Endometrial microvascular endothelial cells (primary cell): ENCODE measurements at regions not wholly inside any gene's neighbourhood (a gene's known extent, or its start where the extent isn't known, plus 50 kb on each side); places are given as distances from the start of the nearest gene placed in this dataset.

Experiments used
- in situ Hi-C: cut with HindIII; loops from 2 replicates; pipeline ENCODE4 v1.10.0; 2017; ENCODE audit warnings: low sequenced_read_pairs, low pct_unique_long_range_greater_than_20kb; ENCODE audit errors: inconsistent ontology term

DNA sequence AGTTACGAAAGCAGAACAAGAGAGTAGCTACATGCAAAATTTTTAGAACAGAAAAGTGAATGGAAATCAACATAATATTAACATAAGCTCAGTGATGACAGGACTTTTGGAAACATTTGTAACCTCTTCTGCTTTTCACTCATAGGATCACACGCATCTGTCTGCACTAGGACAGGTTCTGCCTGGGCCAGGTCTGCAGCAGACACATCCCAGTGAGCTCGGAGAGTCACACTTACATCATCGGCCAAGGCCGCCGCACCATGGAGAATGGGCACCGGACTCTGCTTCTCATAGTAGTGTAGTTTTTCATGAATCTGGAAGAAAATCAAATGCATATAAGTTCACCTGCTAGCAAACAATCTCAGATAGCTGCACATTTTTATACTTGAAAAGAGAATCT lies 150.9 kb upstream of the ODAD2 start:
- in situ Hi-C loops, result no loop called here

DNA sequence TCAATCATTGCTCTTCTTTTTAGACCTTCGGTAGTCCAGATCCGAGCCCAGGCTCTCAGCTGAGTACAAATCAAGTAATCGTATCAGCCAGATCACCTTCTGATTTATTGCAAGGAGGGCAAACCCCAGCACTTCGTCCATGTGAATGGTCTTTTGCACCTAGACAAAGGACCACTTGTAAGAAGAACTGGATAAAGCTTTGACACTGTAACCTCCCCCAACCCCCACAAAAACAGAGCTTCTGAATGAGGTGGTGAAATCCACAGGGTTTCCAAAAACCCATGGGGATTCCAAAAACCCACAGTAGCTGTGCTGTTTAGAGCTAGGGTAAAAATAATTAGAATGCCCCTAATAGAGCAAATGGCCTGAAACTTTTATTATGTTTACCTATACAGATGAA lies 148.8 kb upstream of the ODAD2 start:
- in situ Hi-C loops, result no loop called here

DNA sequence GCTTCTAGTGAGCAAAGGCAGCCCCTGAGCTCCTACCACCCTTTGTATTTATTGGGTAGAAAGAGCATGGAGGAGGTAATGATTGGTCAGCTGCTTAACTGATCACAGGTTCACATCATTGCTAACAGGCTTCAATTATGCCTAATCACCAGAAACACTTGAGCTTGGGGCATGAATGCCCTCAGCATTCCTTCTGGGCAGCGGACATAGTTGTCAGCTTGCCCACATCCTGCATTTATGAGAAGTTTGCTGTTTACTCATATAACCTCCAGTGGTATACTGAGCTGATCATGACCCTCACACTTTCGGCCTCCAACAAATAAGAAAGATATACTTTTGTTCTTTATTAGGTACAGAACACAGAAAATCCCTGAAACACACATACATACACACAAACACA lies 140.3 kb upstream of the ODAD2 start:
- in situ Hi-C loops, result no loop called here

DNA sequence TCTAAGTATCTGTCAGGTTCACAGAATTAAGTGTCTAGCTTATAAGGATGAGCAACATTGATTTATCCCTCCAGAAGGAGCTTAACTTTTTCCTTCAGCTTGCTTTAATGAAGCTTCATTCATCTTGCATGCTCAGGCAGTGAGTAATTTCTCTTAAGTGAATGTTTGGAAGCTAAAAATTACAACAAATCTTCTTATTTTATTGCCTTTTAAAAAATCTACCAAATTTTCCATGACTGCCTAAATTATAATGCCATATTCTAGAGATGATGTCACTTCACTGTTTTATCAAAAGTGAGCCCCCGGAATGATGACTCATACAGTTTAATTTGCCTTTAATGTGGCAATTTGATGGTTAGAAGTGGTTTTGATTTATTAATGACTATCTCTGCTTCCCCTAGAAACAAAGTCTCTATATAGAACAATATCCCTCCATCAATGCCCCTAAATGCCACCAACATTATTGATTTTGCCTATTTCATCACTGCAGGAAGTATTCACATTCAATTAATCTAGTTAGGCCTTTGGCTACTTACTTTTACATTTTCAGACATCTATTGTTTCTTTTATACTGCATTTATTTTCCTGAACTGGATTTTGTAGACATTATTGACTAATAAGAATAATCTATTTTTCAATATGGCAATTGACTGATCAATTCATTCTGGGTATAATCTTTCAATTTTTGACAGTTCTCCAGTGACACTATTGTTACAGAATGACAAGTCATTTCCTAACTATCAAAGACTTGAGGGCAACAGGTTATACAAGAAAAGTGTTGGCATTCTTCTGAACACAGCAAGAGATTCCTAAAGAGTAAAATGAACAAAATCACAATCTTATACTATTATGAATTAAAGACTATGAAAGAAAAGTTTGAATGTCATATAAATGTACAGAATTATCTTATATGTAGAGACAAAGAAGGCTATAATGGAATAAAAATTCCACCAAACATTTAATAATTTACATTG lies 139.3 kb upstream of the ODAD2 start:
- in situ Hi-C loops, result no loop called here

DNA sequence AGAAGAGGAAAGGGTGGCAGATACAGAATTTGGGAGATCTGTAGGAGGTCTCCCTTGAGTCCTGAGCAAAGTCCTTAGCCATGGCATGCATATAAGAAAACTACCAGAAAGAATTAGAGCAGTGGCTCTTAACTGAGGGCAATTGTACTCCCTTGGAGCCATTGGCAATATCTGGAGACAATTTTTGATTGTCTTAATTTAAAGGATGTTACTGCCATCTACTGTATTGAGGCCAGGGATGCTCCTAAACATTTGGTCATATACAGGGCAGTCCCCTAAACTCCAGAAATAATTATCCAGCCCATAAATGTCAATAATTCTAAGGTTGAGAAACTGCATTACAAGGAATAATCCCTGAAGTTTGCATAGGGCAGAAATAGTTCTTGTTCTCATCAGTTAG lies 136.4 kb upstream of the ODAD2 start:
- in situ Hi-C loops, result no loop called here

DNA sequence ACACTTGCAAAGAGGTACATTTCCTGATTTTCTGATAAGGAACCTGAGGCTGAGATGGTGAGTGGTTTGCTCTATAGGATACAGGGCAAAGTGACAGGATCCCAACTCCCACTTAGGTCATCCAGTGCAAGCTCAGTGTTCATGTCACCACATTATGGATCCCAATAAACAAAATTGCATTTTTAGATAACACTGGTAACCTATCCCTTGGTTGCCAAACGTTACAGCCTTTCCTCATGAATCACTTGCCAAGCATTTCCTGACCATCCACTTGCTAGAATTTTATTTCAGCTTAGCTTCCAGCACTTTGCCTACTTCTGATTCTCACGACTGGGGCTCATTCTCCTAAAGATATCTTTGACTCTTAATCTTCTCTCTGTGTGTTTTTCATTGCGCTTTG lies 131.4 kb upstream of the ODAD2 start:
- in situ Hi-C loops, result no loop called here

DNA sequence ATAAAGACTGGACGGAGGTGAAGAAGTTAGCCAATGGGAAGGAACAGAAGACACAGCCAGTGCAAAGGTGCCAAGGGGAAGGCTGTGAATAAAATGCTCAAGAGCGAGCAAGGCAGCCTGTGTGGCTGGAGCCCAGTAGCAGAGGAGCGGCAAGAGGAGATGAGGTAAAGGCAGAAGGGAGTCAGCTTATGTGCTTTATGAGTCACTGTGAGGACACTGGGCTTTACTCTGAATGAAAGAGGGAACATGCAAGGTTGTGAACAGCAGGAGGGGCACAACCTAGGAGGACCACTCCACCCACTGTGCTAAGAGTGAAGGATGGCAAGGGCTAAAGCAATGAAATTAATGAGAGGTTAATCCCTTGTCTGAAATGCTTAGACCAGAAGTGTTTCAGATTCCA lies 129.0 kb upstream of the ODAD2 start:
- in situ Hi-C loops, result no loop called here

DNA sequence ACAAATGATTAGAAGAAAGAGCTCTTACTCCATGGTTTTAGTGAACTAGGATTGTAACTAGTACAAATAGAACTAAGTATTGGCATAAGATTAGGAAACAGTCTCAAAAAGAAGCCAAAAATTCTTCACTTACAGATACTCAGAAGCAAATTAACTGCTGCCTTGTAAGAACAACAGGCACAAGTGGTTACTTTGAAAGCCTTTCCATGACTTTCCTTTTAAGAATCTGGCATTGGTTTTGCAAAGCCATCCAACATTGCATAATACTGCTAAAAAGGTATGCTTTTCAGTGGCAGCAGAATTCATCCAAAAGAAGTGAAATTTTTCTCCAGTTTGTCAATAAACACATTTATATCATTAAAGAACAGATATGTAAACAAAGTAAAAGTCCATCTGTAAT lies 126.8 kb upstream of the ODAD2 start:
- in situ Hi-C loops, result no loop called here

DNA sequence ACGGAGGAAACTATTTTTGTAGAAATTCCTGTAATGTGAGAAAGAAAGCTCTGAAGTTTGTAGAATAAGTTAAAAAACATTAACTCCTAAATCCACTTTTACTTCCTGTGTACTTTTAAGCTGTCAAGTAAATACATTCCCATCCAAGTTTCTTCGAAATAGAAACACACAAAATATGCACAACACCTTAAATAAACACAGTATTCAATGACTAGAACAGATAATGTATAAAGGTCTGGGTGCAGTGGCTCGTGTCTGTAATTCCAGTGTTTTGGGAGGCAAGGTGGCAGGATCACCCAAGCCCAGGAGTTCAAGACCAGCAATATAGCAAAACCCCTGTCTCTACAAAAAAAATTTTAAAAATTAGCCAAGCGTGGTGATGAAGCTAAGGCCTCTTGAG lies 121.9 kb upstream of the ODAD2 start:
- in situ Hi-C loops, result no loop called here

DNA sequence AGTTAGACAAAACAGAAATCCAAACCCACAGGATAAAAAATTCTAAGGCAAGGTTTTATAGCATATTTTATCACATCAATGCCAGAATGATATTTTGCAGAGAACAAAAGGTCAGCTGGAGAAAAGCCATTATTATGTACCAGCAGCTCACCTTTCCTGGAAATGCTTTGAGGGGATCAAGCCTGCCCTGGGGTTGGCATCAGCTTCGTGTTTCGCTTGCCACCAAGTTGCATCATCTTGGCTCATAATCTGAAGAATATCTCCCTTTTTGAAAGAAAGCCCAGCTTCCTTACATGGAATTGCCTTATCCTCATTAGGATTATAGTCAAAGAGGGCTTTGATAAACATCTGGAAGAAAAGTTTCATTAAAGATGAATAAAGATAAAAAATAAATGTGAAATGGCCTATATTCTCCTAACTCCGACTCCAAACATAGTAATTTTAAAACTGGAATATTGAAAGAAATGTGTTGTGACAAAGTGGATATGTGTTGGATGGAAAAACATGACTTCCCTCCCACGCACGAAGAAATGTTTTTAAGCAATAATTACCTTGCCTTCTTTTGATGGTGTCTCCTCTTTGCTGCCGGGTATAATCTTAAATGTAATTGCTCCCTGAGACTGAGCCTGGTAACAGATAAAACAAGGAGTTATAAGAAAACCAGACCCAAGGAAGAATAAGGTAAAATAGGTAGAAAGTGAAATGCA lies 121.3 kb upstream of the ODAD2 start:
- in situ Hi-C loops, result no loop called here

DNA sequence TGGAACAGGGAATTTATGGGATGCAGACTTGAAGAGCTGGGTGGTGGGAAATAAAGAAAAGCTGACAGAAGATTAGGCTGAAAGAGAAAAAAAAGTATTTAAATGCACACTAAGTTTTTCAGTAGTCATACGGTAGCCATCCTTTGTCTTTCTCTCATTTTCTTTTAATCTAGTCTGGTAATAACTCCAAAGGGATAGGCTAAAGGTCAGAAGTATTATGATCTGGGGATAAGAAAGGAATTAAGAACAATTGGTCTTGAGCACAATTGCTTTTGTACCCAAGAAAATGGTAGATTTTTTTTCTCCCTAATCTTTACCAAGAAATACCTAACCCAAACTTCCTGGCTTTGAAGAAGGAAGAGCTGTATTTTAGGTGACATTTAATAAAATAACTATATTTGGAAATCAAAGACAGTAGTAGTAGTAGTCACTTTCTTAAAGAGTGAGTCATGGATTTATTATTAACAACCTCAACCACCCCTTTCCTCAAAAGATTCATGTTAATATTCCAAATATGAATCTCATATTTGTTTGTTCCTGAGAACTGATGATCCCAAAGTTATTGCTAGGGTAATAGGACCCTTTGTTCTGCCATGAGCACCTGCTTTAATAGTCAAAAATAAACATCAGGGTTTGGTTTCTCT lies 120.2 kb upstream of the ODAD2 start:
- in situ Hi-C loops, result loop anchor here (10.0 kb wide), 1 partner anchor 214 kb away; no protein-coding TSS in a partner anchor

DNA sequence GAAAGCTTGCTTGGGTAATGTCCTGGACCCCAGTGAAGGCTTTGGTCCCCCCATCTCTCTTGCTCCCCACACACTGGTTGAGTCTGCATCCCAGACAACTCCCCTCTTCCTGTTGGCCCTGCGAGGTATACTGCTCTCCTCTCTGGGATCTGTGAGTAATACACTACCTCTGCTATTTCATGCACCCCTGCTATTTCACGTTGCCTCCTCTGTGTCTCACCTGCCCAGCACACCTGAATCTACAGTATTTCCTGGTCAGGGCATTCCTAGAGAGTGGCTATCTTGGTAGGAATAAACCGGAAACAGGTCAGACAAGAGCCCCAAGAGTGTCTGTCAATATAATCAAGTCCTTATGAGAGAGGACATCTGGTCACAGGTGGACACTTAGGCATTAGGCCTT lies 114.3 kb upstream of the ODAD2 start:
- in situ Hi-C loops, result loop anchor here (10.0 kb wide), 1 partner anchor 208 kb away; no protein-coding TSS in a partner anchor

DNA sequence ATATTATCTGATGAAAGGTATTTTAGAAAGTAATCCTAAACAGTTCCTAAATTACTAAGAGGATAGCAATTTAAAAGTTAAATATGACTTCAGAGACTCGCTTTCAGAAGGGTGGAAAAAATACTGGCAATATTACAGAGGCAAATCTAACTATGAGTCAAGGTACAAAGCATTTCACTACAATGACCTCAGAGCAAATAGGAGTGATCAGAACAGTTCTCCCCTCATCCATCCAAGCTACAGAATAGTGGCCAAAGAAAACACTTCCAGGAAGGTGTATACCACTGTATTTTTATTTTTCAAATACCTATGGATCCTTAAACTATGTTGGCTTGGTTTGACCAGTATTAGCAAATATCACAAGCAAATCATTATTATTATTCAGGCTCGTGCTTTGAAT lies 112.8 kb upstream of the ODAD2 start:
- in situ Hi-C loops, result loop anchor here (10.0 kb wide), 1 partner anchor 207 kb away; no protein-coding TSS in a partner anchor

DNA sequence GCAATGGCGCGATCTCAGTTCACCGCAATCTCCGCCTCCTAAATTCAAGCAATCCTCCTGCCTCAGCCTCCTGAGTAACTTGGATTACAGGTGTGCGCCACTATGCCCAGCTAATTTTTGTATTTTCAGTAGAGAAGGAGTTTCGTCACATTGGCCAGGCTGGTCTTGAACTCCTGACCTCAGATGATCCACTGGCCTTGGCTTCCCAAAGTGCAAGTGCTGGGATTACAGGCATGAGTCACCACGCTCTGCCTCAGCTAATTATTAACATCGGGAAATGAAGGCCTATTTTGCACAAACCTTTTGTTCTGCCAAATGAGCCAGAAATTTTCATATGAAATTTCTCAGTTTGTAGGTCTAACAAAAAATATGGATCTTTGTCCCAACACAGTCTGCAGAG lies 106.7 kb upstream of the ODAD2 start:
- in situ Hi-C loops, result no loop called here

DNA sequence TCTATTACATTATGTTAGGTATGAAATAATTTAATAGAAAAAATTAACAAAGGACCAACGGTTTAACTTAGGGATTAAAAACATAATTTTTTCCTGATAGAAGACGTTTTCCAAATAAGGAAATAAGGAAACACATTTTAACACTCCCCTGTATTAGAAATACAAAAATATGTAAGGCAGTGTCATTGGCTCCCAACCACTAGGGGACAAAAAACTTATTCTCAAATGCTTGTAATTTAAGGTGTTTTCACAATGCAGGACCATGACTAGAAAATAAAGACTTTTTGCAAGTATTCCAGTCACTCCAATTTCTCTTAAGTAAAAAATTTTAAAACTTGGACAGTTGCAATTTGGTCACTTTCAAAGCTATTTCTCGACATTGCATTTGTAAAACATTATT lies 98.8 kb upstream of the ODAD2 start:
- in situ Hi-C loops, result no loop called here

DNA sequence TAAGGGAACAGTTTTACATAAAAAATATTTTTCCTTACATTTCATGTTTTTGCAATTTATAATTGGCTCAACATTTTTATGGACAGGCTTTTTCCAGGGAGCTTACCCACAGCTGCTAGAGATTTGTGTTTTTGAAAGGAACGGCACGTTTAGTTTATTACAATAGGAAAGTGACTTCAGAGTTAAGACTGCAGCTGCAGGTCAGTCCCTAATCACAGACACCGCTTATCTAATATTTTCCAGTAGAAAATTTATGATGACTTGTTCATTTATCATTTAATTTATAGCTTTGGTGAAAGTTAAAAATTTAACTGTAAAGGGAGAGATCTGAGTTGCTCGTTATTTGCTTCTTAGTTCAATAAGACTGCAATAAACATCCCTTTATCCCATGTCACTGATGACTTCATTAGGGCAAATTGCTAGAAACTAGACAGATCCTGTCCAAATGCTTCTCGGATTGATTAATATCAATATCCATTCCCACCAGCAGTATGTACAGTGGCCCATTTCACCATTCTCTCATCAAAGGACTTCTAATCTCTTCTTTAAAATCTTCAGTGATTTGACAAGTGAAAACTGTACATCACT lies 97.0 kb upstream of the ODAD2 start:
- in situ Hi-C loops, result no loop called here

DNA sequence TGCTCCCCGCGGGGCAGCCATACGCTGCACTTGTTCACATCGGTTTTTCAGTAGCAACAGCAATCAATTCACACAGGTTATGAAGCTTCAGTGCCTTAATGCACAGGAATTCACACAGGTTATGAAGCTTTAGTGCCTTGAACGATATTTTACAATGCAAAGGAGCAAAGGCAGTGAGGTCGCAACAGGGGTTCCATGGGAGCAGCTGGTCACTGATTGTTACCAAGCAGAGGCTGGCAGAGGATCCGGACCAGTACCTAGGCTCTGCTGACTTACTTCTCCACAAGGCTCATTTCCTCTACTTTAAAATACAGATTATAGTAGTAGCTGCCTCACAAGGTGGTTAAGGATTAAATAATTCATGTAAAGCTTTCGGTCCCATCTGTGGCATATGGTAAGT lies 95.2 kb upstream of the ODAD2 start:
- in situ Hi-C loops, result no loop called here

DNA sequence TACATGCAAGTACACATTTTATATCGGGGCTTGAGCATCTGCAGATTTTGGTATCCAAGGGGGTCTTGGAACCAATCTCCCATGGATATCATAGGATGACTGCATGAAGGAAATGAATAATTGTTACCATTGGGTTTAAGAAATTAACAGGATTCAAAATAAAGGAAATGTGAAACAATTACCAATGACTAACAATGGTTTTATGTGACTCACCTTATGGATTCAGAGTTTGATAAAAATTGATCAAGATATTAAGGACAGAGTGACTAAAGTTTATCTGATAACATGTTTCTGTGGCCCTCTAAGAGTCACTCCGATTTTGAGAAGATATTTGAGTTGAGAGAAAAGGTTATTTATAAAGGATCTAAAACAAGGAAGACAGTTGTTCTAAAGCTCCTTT lies 93.0 kb upstream of the ODAD2 start:
- in situ Hi-C loops, result no loop called here

DNA sequence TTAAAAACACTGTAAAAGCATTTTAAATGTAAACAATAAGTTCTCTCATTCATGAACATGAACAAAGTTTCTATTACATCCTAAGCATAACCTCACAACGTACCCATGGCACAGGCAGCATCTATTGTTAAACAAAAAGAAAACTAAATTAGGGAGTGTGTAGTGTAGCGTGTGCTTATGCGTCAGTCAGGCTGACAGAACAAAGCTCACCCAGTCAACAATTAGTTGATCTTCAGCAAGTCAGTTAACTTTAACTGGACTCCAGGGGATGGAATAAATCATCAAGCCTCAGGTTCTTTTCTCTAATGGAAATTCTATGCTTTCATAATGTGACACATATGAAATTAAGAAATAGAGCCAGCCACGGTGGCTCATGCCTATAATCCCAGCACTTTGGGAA lies 91.6 kb upstream of the ODAD2 start:
- in situ Hi-C loops, result no loop called here
